CD4-positive, alpha-beta T cell (primary cell): ENCODE measurements at regions not wholly inside any gene's neighbourhood (a gene's known extent, or its start where the extent isn't known, plus 50 kb on each side); places are given as distances from the start of the nearest gene placed in this dataset.

ENCODE experiments used
- ATAC-seq: fragments of 200-7000 bp; cut with Tn5 transposase; one replicate; pipeline ENCODE4 v1.10.0; 2022; ENCODE audit warnings: mild to moderate bottlenecking; ENCODE audit not compliant: poor library complexity
- CTCF ChIA-PET: fragments of 350-600 bp; sonication (Branson Sonifier 250); formaldehyde crosslinking; loops from one replicate; lab custom pipeline; 2021; ENCODE audit warnings: antibody characterized with exemption, inconsistent platforms; lab: Charles Lee
- POLR2A ChIA-PET: fragments of 350-600 bp; sonication (Branson Sonifier 250); formaldehyde crosslinking; loops from one replicate; lab custom pipeline; 2021; ENCODE audit warnings: antibody characterized with exemption, inconsistent platforms; lab: Charles Lee
- DNase-seq, 14 experiments: peaks; one replicate each; pipeline ENCODE4 v3.0.0-alpha.2; 2013 to 2020; ENCODE audit warnings: mixed read lengths in 2 of 14
- H3K27ac ChIP-seq, 2 donors: one replicate each; pipeline versions ENCODE4 v1.5.1 to v1.7.0; 2013; ENCODE audit warnings: low read length in 2 of 2, low read depth in 1 of 2, mild to moderate bottlenecking in 1 of 2
- H3K27me3 ChIP-seq, 2 experiments: 1 replicate in 1 of 2; 2 replicates in 1 of 2; pipeline versions ENCODE4 v1.6.1 to v1.7.0; 2013; ENCODE audit warnings: low read length in 2 of 2, control low read depth in 1 of 2, mild to moderate bottlenecking in 1 of 2, moderate library complexity in 1 of 2; ENCODE audit not compliant: insufficient read depth in 2 of 2, control insufficient read depth in 1 of 2
- H3K36me3 ChIP-seq: one replicate; pipeline ENCODE4 v1.6.1; 2013; ENCODE audit warnings: low read length, control low read depth; ENCODE audit not compliant: insufficient read depth
- H3K4me1 ChIP-seq: one replicate; pipeline ENCODE4 v1.6.1; 2013; ENCODE audit warnings: low read length, control low read depth; ENCODE audit not compliant: insufficient read depth
- H3K4me3 ChIP-seq: one replicate; pipeline ENCODE4 v1.5.1; 2013; ENCODE audit warnings: mild to moderate bottlenecking, low read length, moderate library complexity
- H3K9me3 ChIP-seq, 2 experiments: 1 replicate in 1 of 2; 2 replicates in 1 of 2; pipeline versions ENCODE4 v1.6.1 to v1.7.0; 2013; ENCODE audit warnings: low read length in 2 of 2, mild to moderate bottlenecking in 2 of 2, control low read depth in 1 of 2, moderate library complexity in 1 of 2; ENCODE audit not compliant: control insufficient read depth in 1 of 2, insufficient read depth in 1 of 2
- H3K27ac Mint-ChIP-seq: one replicate; pipeline ENCODE4 v1.8.0; 2020; ENCODE audit warnings: mixed read lengths
- H3K27me3 Mint-ChIP-seq: one replicate; pipeline ENCODE4 v1.8.0; 2021; ENCODE audit warnings: mixed read lengths
- H3K36me3 Mint-ChIP-seq: one replicate; pipeline ENCODE4 v1.8.0; 2021; ENCODE audit warnings: low read depth, mixed read lengths
- H3K4me1 Mint-ChIP-seq: one replicate; pipeline ENCODE4 v1.8.0; 2021; ENCODE audit warnings: low read depth, mixed read lengths
- H3K4me3 Mint-ChIP-seq: one replicate; pipeline ENCODE4 v1.8.0; 2020; ENCODE audit warnings: mild to moderate bottlenecking, mixed read lengths
- H3K9me3 Mint-ChIP-seq: one replicate; pipeline ENCODE4 v1.8.0; 2020; ENCODE audit warnings: mixed read lengths
- intact Hi-C, 2 experiments: fragments of 100-400 bp; cut with DNase I in 1 of 2; cut with micrococcal nuclease in 1 of 2; formaldehyde crosslinking; loops; one replicate each; pipeline versions ENCODE4 v1.15.1 to v1.9.0; 2023 to 2025; cut with DNase I, micrococcal nuclease
- TF ChIP-seq, protein P1 (sequence below): fragments of 200-600 bp; IDR thresholded peaks from one replicate; pipeline ENCODE4 v1.8.0; 2022; ENCODE audit warnings: antibody characterized with exemption, mild to moderate bottlenecking

DNA sequence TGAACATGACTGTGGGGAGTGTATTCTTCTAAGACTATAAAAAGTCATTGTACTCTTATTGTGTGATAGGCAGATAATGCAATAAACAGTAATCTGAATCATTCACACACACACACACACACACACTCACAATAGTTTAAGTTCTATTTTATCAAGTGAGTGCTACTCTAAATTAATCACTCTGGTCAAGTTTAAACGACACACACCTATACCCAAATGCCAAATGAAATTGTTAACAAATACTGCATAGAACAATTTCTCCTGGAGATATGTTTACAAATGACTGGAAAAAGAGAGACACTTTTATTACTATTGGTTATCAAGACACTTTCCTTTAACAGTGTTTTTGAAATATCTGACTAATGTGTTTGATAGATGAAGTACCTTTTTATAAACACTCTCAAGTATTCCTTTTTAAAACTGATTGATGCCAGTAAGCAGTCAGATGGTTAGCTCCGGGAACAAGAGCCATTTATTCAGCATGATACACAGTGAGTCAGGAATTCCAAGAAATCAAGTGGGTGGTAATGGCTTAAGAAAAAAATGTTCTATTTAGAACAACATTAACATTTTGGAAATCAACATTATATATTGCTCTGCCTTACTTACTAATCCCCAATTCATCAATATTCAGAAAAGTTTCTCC lies 521.6 kb upstream of the ST8SIA4 start:
- H3K27ac Mint-ChIP-seq = no peak overlapping the region
- no peaks in the 10 kb centered on the region for H3K9me3 ChIP-seq
- H3K27ac ChIP-seq = no peak overlapping the region
- ATAC-seq (no peak), DNase-seq (no peak)
- no peak overlapping the region for H3K4me3 Mint-ChIP-seq
- H3K4me1 Mint-ChIP-seq = no peaks in the 10 kb centered on the region
- no peaks in the 10 kb centered on the region for H3K9me3 Mint-ChIP-seq
- POLR2A ChIA-PET = no interaction called here
- H3K4me3 ChIP-seq = no peak overlapping the region
- CTCF ChIA-PET = no interaction called here
- no peaks in the 10 kb centered on the region for H3K36me3 ChIP-seq
- intact Hi-C loops = no loop called here
- H3K4me1 ChIP-seq = no peaks in the 10 kb centered on the region
- TF ChIP-seq, protein P1, sequence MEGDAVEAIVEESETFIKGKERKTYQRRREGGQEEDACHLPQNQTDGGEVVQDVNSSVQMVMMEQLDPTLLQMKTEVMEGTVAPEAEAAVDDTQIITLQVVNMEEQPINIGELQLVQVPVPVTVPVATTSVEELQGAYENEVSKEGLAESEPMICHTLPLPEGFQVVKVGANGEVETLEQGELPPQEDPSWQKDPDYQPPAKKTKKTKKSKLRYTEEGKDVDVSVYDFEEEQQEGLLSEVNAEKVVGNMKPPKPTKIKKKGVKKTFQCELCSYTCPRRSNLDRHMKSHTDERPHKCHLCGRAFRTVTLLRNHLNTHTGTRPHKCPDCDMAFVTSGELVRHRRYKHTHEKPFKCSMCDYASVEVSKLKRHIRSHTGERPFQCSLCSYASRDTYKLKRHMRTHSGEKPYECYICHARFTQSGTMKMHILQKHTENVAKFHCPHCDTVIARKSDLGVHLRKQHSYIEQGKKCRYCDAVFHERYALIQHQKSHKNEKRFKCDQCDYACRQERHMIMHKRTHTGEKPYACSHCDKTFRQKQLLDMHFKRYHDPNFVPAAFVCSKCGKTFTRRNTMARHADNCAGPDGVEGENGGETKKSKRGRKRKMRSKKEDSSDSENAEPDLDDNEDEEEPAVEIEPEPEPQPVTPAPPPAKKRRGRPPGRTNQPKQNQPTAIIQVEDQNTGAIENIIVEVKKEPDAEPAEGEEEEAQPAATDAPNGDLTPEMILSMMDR = no peak
- no peaks in the 10 kb centered on the region for H3K27me3 ChIP-seq
- no peaks in the 10 kb centered on the region for H3K36me3 Mint-ChIP-seq
- H3K27me3 Mint-ChIP-seq = no peaks in the 10 kb centered on the region

DNA sequence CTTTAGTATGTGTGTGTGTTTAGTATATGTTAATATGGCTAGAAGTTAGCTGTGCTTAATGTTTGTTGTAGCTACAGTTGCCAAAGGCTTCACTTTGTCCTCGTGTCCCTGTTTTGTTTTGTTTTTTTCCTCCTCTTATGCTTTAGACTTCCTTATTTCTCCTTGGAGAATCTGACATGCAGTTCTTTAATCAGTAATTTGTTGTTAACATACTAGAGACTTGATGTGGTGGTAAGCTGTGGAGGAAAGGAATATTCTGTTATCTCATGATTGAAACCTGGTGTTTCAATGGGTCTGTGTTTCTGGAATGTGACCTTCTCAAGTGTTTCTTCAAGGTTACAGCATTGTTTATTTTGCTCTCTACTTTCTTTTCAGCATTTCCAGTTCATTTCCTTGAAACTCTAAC lies 515.6 kb upstream of the ST8SIA4 start:
- ATAC-seq (no peak), DNase-seq (no peak)
- Histone ChIP-seq H3K27ac (no peak overlapping the region), H3K27me3 (no peaks in the 10 kb centered on the region), H3K4me3 (no peak overlapping the region), H3K9me3 (no peaks in the 10 kb centered on the region), H3K36me3 (no peaks in the 10 kb centered on the region), H3K4me1 (no peaks in the 10 kb centered on the region)
- Mint-ChIP-seq H3K9me3 (no peaks in the 10 kb centered on the region), H3K4me3 (no peak overlapping the region), H3K4me1 (no peaks in the 10 kb centered on the region), H3K27ac (no peak overlapping the region), H3K27me3 (no peaks in the 10 kb centered on the region), H3K36me3 (no peaks in the 10 kb centered on the region)
- POLR2A ChIA-PET = no interaction called here
- CTCF ChIA-PET = no interaction called here
- intact Hi-C loops = no loop called here
- TF ChIP-seq, protein P1 = no peak

DNA sequence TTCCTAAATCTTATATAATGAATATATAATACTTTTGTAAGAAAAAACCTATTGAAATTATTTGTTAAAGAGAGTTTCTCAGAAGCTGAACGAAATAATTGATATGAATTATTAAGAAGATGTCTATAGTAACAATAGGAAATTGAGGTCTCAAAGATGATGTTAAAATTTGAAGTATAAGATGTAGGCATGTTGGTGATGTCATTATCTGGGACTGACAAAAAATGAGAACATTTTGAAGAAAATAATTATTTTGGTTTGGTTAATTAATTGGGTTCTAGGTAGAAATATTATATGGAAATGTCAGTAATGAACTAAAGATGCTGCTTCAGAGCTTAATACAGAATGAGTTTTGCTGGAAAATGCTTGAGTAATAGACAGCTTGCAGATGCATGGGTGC lies 501.4 kb upstream of the ST8SIA4 start:
- Mint-ChIP-seq H3K27me3 (no peaks in the 10 kb centered on the region), H3K9me3 (no peaks in the 10 kb centered on the region), H3K27ac (no peak overlapping the region), H3K4me1 (no peaks in the 10 kb centered on the region), H3K4me3 (no peak overlapping the region), H3K36me3 (no peaks in the 10 kb centered on the region)
- H3K9me3 ChIP-seq = no peaks in the 10 kb centered on the region
- TF ChIP-seq, protein P1 = no peak
- POLR2A ChIA-PET = no interaction called here
- no peak overlapping the region for H3K27ac ChIP-seq
- ATAC-seq (no peak), DNase-seq (no peak)
- H3K27me3 ChIP-seq = no peaks in the 10 kb centered on the region
- CTCF ChIA-PET = no interaction called here
- no peaks in the 10 kb centered on the region for H3K36me3 ChIP-seq
- H3K4me3 ChIP-seq = no peak overlapping the region
- intact Hi-C loops = no loop called here
- H3K4me1 ChIP-seq = no peaks in the 10 kb centered on the region
